SJSA1 (cell line): ENCODE measurements at regions not wholly inside any gene's neighbourhood (a gene's known extent, or its start where the extent isn't known, plus 50 kb on each side); places are given as distances from the start of the nearest gene placed in this dataset.

ENCODE experiments used
- DNase-seq, 2 experiments: peaks; one replicate each; pipeline ENCODE4 v3.0.0-alpha.2; 2015 to 2020; ENCODE audit warnings: low spot score in 2 of 2, low read depth in 1 of 2
- H3K27ac ChIP-seq: fragments of 250-450 bp; sonication (Bioruptor Pico); 2 replicates; pipeline ENCODE4 v1.5.1; 2020; ENCODE audit warnings: mild to moderate bottlenecking, moderate library complexity
- H3K27me3 ChIP-seq: fragments of 250-450 bp; sonication (Bioruptor Pico); replicated peaks from 2 replicates; pipeline ENCODE4 v1.5.1; 2020; ENCODE audit warnings: mild to moderate bottlenecking, moderate library complexity
- H3K36me3 ChIP-seq: fragments of 250-450 bp; sonication (Bioruptor Pico); 2 replicates; pipeline ENCODE4 v1.5.1; 2020; ENCODE audit warnings: mild to moderate bottlenecking
- H3K4me1 ChIP-seq: fragments of 250-450 bp; sonication (Bioruptor Pico); replicated peaks from 2 replicates; pipeline ENCODE4 v1.6.1; 2021; ENCODE audit warnings: mild to moderate bottlenecking
- H3K4me3 ChIP-seq: fragments of 250-450 bp; sonication (Bioruptor Pico); 2 replicates; pipeline ENCODE4 v1.5.1; 2020; ENCODE audit warnings: mild to moderate bottlenecking
- H3K9me3 ChIP-seq: fragments of 250-450 bp; sonication (Bioruptor Pico); replicated peaks from 2 replicates; pipeline ENCODE4 v1.5.1; 2020; ENCODE audit warnings: mild to moderate bottlenecking

GRCh38 chr3:181823716-181824115 is 112.0 kb downstream of the SOX2 start:
- Histone ChIP-seq H3K27ac (no peak overlapping the region), H3K4me1 (no peaks in the 10 kb centered on the region), H3K9me3 (no peaks in the 10 kb centered on the region), H3K27me3 (no peaks in the 10 kb centered on the region), H3K4me3 (no peak overlapping the region), H3K36me3 (no peaks in the 10 kb centered on the region)
- DNase-seq = no peak

GRCh38 chr3:181824961-181825360 is 113.2 kb downstream of the SOX2 start:
- no peaks in the 10 kb centered on the region for H3K4me1 ChIP-seq

GRCh38 chr3:181839039-181839915 is 127.6 kb downstream of the SOX2 start:
- H3K4me3 ChIP-seq = peak overlapping the region; percentile 20
- H3K36me3 ChIP-seq = no peaks in the 10 kb centered on the region
- peak in 1 of 2 experiments; percentile 16 for DNase-seq
- peak overlapping the region; percentile 26; the same call in 1 of the 2 replicates for H3K27ac ChIP-seq
- H3K27me3 ChIP-seq = no peaks in the 10 kb centered on the region
- peaks cover 6% of the 10 kb centered on the region; the same call in 1 of the 2 replicates for H3K4me1 ChIP-seq
- no peaks in the 10 kb centered on the region for H3K9me3 ChIP-seq

More at GRCh38 chr3:181824961-181825360, 113.2 kb downstream of the SOX2 start:
- Histone ChIP-seq H3K4me3 (no peak overlapping the region), H3K36me3 (no peaks in the 10 kb centered on the region), H3K27me3 (no peaks in the 10 kb centered on the region), H3K9me3 (no peaks in the 10 kb centered on the region), H3K27ac (no peak overlapping the region)
- DNase-seq = no peak

- no peaks in the 10 kb centered on the region for H3K27me3 ChIP-seq
- H3K27ac ChIP-seq = no peak overlapping the region
- no peaks in the 10 kb centered on the region for H3K9me3 ChIP-seq
- DNase-seq = peak in 1 of 2 experiments; percentile 1
- no peak overlapping the region; the same call in 1 of the 2 replicates for H3K4me3 ChIP-seq
- H3K36me3 ChIP-seq = no peaks in the 10 kb centered on the region
- H3K4me1 ChIP-seq = peaks cover 6% of the 10 kb centered on the region; the same call in 1 of the 2 replicates
Measured at GRCh38 chr3:181839916-181840297, 128.2 kb downstream of the SOX2 start.

GRCh38 chr3:181844211-181844610 is 132.5 kb downstream of the SOX2 start:
- no peak for DNase-seq
- H3K4me1 ChIP-seq = peaks cover 6% of the 10 kb centered on the region; the same call in 1 of the 2 replicates

GRCh38 chr3:181847276-181847675 is 135.6 kb downstream of the SOX2 start:
- H3K27ac ChIP-seq = no peak overlapping the region
- no peak for DNase-seq

More at GRCh38 chr3:181844211-181844610, 132.5 kb downstream of the SOX2 start:
- Histone ChIP-seq H3K9me3 (no peaks in the 10 kb centered on the region), H3K4me3 (no peak overlapping the region), H3K36me3 (no peaks in the 10 kb centered on the region), H3K27ac (no peak overlapping the region), H3K27me3 (no peaks in the 10 kb centered on the region)

GRCh38 chr3:181851063-181851462 is 139.3 kb downstream of the SOX2 start:
- no peak overlapping the region for H3K27ac ChIP-seq
- H3K9me3 ChIP-seq = no peaks in the 10 kb centered on the region
- no peaks in the 10 kb centered on the region for H3K27me3 ChIP-seq
- H3K4me1 ChIP-seq = no peaks in the 10 kb centered on the region; the same call in 1 of the 2 replicates
- DNase-seq = no peak
- no peaks in the 10 kb centered on the region for H3K36me3 ChIP-seq
- no peak overlapping the region for H3K4me3 ChIP-seq

More at GRCh38 chr3:181847276-181847675, 135.6 kb downstream of the SOX2 start:
- no peaks in the 10 kb centered on the region for H3K36me3 ChIP-seq
- H3K4me3 ChIP-seq = no peak overlapping the region
- no peaks in the 10 kb centered on the region for H3K9me3 ChIP-seq
- H3K4me1 ChIP-seq = no peaks in the 10 kb centered on the region
- no peaks in the 10 kb centered on the region for H3K27me3 ChIP-seq

- DNase-seq = no peak
- Histone ChIP-seq H3K27me3 (no peaks in the 10 kb centered on the region), H3K4me1 (no peaks in the 10 kb centered on the region; the same call in 1 of the 2 replicates), H3K27ac (no peak overlapping the region), H3K36me3 (no peaks in the 10 kb centered on the region), H3K4me3 (no peak overlapping the region), H3K9me3 (no peaks in the 10 kb centered on the region)
Measured at GRCh38 chr3:181855825-181856224, 144.1 kb downstream of the SOX2 start.

GRCh38 chr3:181859518-181859917 is 147.8 kb downstream of the SOX2 start:
- H3K9me3 ChIP-seq = no peaks in the 10 kb centered on the region
- H3K4me3 ChIP-seq = no peak overlapping the region
- no peaks in the 10 kb centered on the region for H3K36me3 ChIP-seq
- no peak overlapping the region for H3K27ac ChIP-seq
- no peaks in the 10 kb centered on the region for H3K27me3 ChIP-seq
- no peak for DNase-seq
- no peaks in the 10 kb centered on the region; the same call in 1 of the 2 replicates for H3K4me1 ChIP-seq

- Histone ChIP-seq H3K27me3 (no peaks in the 10 kb centered on the region), H3K4me3 (no peak overlapping the region), H3K36me3 (no peaks in the 10 kb centered on the region), H3K4me1 (no peaks in the 10 kb centered on the region; the same call in 1 of the 2 replicates), H3K27ac (no peak overlapping the region), H3K9me3 (no peaks in the 10 kb centered on the region)
- DNase-seq = no peak
Measured at GRCh38 chr3:181860235-181860634, 148.5 kb downstream of the SOX2 start.

- Histone ChIP-seq H3K27me3 (no peaks in the 10 kb centered on the region), H3K27ac (no peak overlapping the region), H3K9me3 (no peaks in the 10 kb centered on the region), H3K4me1 (no peaks in the 10 kb centered on the region), H3K36me3 (no peaks in the 10 kb centered on the region), H3K4me3 (no peak overlapping the region)
- DNase-seq = no peak
Measured at GRCh38 chr3:181862502-181862901, 150.8 kb downstream of the SOX2 start.

- no peak for DNase-seq
- no peaks in the 10 kb centered on the region for H3K9me3 ChIP-seq
- H3K4me3 ChIP-seq = no peak overlapping the region
- no peak overlapping the region for H3K27ac ChIP-seq
- no peaks in the 10 kb centered on the region for H3K4me1 ChIP-seq
- no peaks in the 10 kb centered on the region for H3K36me3 ChIP-seq
- no peaks in the 10 kb centered on the region for H3K27me3 ChIP-seq
Measured at GRCh38 chr3:181868576-181869082, 156.9 kb downstream of the SOX2 start.

GRCh38 chr3:181872887-181873286 is 161.2 kb downstream of the SOX2 start:
- DNase-seq = no peak
- H3K36me3 ChIP-seq = no peaks in the 10 kb centered on the region
- no peaks in the 10 kb centered on the region for H3K27me3 ChIP-seq
- no peak overlapping the region for H3K27ac ChIP-seq
- H3K4me3 ChIP-seq = no peak overlapping the region
- no peaks in the 10 kb centered on the region for H3K9me3 ChIP-seq
- H3K4me1 ChIP-seq = no peaks in the 10 kb centered on the region

GRCh38 chr3:181879926-181880325 is 168.2 kb downstream of the SOX2 start:
- H3K36me3 ChIP-seq = no peaks in the 10 kb centered on the region
- no peaks in the 10 kb centered on the region for H3K9me3 ChIP-seq
- H3K27ac ChIP-seq = no peak overlapping the region
- H3K4me1 ChIP-seq = no peaks in the 10 kb centered on the region
- no peaks in the 10 kb centered on the region for H3K27me3 ChIP-seq
- DNase-seq = no peak
- no peak overlapping the region for H3K4me3 ChIP-seq
